Femur (tissue), 1 donor: ENCODE measurements at regions not wholly inside any gene's neighbourhood (a gene's known extent, or its start where the extent isn't known, plus 50 kb on each side); places are given as distances from the start of the nearest gene placed in this dataset.
"Not testable (repeated sequence)": the region's sequence is repeated elsewhere in the genome, so short reads cannot be mapped to it uniquely, and the experiment has no call there.

Experiments
- DNase-seq: peaks from one replicate; pipeline ENCODE4 v3.0.0-alpha.2; 2017

DNA sequence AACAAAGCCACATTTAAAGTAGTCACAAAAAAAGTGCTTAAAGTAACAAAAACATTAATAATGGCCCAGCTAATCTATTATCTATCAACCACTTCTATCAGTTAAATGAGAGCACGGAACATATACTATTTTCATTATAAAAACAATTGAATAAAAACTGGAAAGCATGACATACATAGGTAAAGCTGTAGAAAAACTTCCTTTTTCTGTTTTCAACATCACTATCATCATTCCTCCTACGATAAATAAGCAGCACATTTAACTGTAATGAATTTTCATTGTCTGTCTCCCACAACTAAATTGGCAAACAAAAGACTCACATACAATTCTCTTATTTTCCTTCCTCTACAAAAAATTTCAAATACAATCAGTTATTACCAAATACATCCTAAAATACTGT is 96.4 kb upstream of the DPH5 start:
- no peak for DNase-seq

DNA sequence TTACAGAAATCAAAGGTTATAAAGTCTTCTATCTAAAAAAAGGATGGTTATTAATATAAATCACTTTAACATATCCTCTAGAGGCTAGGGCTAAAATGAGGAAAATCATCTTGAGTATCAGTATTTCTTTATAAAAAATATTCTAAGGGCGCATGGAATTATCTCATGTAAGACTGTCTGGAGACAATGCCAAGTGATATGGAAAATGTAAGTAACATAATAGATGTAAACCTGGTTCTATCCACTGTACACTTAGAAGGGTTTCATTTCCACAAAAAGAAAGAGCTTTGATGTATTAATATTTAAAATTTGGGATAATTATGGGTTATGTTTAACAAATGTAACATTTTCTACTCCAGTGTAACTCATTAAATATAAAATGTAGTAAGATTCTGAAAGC is 95.9 kb upstream of the DPH5 start:
- no peak for DNase-seq

DNA sequence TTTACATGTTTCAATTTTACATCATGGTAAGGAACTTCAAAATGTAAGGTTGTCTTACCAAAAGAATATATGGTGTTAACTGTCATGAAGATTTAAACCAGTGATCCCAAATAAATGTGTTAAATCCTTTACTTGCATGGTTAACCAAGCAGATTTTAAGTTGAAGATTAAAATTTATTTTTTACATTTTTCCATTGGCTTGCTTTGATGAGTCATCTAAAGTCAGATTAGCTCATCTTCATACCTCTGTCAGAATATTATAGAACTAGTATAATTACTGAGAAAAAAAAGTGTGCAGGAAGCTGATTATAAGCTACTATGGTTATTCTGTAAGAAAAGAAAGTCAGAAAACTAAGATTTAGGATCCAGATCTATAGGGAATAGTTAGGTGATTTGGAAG is 95.3 kb upstream of the DPH5 start:
- DNase-seq: no peak

DNA sequence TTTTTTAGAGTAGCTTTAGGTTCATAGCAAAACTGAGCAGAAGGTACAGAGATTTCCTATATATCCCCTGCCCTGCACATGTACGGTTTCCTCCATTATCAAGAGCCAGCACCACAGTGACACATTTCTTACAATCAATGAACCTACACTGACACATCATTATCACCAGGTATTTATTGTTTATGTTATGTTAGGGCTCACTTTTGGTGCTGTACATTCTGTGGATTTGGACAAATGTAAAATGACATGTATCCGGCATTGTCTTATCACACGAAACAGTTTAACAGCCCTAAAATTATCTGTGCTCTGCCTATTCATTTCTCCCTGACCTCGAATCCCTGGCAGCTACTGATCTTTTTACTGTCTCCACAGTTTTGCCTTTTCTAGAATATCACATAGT is 93.7 kb upstream of the DPH5 start:
- DNase-seq: no peak

DNA sequence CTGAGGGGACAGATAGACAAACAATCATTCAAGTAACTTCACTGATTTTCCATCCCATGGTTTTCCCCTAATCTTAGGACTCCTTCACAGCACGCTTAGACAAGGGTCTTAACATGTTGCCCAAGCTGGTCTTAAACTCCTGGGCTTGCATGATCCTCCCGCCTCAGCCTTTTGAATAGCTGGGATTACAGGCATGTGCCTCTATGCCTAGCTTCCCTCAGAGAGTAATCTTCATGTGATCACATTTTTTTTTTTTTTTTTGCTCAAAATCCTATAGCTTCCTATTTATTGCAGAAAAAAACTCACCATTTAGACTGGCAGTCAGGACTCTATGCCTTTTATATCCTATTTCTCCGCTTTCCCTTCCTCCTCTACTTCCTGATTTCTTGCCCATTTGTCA is 90.4 kb upstream of the DPH5 start:
- DNase-seq: no peak

DNA sequence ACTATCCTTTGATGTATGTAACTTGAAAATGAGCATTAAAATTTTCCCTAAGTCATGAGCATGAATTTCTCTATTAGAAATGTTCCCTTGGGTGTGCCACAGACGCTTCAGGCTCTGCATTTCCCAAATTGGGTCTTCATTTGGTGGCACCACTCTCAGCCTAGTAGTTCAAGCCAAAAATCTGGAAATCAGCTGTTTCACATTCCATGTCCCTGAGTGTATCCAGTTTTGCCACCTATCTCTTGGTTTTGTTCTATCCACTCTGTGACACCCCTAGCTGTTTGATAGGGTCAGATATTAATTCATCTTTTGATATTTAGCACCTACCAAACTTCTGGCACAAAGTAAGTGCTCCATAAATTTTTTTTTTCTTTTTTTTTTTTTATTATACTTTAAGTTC is 89.5 kb upstream of the DPH5 start:
- DNase-seq: no peak

DNA sequence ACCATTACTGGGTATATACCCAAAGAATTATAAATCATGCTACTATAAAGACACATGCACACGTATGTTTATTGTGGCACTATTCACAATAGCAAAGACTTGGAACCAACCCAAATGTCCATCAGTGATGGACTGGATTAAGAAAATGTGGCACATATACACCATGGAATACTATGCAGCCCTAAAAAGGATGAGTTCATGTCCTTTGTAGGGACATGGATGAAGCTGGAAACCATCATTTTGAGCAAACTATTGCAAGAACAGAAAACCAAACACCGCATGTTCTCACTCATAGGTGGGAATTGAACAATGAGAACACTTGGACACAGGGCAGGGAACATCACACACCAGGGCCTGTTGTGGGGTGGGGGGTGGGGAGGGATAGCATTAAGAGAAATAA is 88.5 kb upstream of the DPH5 start:
- DNase-seq: not testable (repeated sequence)

DNA sequence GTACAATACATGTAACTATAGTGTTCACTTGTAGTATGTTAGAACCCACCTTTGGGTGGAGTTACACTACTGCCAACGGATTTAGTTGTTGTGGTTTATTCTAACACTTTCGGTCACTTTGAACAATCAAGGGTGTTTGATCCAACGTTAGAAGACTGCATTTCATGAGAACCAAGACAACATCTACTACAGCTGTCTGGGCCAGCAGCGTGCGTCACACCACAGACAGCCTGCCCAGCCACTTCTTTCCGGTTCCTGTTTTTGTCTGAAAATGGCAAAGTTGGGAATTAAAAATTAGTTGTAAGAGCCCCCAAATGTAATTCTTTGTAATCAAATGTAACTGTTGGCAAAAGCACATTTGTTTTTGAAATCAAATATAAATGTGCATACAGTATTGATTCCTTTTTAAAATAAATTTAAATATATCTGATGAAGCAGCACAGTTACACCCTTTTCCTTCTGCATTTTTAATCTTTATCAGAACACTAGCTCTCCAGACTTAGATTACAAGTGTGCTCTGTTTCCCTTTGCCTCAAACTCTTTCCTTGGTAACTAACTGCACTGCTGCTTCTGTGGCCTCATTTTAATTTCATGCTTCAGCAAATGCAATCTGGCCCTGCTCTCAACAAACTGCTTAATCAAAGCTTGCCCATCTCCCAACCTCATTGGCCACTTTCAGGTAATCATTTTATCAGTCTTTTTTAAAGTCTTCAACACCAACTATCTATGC is 86.6 kb upstream of the DPH5 start:
- DNase-seq: peak; percentile 39

DNA sequence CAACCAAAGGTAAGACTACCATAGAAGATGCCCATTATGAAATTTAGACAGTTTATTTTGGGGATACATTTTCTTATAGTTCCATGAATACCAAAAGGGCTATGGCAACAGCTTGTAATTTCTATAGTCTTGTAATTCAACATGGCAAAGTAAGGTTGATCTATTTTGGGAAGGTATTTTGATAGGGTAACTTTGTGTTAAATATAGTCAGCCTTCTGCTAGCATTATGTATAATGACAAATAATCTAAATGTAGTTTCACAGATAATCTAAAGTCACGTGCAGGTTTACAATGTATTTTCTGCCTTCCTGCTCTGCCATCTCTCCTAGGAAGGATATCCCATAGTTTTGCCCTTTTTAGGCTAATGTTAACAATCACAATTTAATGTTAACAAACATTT is 85.9 kb upstream of the DPH5 start:
- no peak for DNase-seq

DNA sequence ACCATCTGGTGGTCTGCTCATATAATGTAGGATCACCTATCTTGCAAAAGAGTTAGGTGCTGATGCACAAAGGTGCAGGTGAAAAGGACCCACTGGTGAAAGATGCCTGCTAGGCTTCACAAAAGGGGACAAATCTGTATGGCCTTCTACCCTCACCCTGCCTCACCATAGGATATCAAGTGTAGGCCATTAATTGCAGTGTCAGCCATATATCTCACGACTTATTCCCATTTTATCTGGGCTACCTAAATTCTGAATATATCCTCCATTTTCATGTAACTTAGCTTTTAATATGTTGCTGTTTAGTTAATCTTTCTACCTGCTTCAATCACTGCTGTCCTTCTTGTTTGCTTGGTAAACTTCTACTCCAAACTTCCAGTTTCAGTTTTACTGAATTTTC is 84.2 kb upstream of the DPH5 start:
- DNase-seq: no peak

DNA sequence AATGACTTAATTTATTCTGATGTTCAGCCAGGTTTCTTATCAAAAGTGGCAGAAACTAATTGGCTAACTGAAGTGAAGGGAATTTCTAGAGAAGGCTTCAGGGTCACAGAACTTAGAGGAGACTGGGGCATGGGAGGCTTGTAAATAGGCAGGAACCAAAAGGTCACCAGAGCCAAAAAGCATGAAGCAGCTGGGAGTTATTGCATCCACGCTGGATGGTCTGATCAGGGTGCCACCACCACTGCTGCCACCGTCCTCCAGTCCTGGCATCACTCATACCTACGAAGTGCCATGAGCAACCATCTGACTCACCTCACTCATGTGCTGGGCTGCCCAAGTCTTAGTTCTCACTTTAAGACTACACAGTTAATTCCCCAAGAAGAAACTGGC is 82.5 kb upstream of the DPH5 start:
- DNase-seq: no peak

DNA sequence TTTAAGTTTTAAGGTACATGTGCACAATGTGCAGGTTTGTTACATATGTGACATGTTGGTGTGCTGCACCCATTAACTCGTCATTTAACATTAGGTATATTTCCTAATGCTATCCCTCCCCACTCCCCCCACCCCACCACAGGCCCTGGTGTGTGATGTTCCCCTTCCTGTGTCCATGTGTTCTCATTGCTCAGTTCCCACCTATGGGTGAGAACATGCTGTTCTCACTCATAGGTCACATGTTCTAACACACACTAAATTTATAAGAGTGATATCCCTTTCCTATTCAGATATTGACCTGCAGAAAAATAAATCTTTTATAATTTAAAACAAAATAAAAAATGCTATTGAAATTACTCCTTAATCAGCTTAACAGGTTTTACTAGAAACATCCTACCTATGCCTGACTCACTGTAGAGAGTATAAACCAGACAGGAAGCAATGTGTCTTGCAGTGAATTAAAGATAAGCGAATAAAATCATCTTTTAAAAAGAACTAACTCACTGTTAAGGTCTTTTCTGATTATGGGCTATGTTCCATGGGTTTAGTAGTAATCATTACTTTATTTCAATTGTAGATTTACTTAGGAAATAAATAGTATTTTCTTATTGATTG is 82.0 kb upstream of the DPH5 start:
- no peak for DNase-seq

DNA sequence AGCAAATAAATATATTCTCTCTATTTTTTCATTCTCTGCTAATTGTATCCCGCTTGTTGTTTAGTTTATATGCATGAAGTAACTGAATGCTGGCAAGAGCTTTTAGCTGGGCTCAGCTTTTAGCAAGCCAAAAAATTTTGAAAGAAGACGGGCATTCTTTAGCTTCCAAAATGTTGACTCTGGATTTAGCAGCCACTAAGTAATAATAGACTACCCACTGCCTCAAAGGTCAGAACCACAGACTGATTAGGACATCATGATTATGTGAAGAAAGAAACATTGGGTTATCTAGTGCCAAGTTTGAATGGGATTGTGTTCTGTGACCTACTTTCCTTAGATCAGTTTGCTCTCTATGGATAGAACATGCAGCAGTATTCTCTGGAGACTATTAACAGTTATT is 80.3 kb upstream of the DPH5 start:
- DNase-seq: no peak

DNA sequence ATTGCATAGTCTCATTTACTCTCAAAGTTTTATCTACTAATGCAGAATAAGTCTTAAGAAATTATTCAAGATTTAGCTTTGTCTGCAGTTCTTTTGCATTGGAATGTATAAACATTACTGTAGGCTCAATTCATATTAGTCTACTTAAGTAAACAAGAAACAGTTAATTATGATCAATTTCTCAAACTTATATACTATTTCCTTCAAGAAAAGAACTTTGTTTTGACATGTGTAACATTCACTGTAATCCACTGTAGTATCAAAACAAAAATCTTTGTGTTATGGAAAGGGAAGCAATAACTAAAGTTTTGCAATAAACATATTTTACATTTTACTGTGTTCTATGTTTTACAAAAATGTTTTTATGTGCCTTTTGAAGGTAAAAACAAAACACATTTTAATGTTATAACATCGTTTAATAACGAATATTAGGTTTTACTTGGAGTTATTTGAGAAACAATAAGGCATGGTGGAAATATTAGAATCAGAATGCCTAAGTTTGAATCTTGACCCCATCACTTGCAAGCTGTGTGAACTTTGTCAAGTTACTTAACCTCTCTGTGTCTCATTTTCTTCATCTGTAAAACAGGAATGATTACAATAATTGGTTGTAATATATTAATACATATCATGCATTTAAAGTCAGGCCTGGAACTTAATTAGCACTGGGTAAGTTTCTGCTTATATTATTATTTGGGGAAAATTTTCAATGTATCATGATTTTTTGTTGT is 77.0 kb upstream of the DPH5 start:
- no peak for DNase-seq

DNA sequence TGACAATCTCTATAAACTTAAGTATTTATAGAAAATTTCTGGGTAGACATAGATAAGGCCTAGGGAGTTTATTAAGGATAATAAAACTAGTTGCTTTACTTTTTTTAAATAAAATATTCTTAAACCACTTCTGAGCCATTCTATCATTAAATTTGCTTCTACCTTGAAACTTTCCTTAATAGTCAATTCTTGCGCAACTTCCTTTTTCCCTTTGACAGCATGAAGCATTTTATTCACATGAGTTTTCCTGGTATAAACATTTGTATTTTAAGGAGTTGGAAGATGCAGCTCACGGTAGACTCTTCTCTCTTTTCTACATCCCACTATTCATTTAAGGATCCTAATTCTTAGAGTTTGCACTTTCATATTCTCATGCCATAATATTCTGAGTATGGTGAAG is 75.8 kb upstream of the DPH5 start:
- DNase-seq: no peak

DNA sequence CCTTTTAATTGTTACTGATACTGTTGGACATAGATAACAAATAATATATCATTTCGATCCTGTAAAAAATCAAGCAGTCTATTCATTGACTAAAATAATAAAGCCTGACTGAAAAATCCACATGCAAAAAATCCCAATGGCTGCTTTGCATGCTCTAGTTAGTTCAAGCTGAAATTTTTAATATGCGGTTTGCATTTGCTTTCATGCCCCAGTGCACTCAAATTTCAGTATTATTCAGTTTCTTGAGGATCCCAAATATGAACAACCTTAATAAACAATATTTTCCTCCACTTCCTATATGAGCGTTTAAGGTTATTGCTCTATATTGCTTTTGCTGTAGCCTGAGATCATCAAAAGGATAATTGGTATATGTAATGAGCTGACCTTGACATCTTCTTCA is 75.1 kb upstream of the DPH5 start:
- DNase-seq: no peak

DNA sequence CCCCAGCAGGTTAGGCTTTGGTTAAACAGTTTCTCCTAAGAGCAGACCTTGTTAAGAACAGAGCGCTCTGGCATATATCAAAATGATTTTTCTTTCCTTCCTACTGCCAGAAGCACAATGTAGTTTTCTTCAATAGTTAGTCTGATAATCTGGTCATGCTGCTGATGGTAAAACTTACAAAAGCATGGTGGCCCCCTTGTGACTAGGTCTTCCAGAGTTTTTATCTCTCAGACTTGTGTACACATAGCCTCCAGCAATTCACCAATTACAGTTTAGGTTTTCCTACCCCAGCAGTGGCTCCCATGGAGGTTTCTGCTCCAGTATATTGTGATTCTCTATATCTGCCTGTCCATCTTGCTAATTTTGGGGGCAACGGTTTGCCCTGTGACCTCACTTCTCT is 73.3 kb upstream of the DPH5 start:
- no peak for DNase-seq

DNA sequence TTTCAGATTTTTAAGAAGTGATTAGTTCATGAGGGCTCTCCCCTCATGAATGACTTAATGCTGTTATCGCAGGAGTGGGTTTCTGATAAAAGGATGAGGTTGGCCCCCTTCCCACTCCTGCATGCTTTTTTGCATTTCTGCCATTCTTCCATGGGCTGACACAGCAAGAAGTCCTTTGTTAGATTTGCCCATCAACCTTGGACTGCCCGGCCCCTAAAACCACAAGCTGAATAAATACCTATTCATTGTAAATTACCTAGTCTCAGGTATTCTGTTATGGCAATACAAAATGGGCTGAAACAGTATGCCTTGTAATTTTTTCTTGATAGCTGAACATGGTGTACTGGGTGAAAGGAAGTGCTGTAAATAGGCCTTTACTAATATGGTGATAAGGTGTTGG is 72.7 kb upstream of the DPH5 start:
- no peak for DNase-seq

DNA sequence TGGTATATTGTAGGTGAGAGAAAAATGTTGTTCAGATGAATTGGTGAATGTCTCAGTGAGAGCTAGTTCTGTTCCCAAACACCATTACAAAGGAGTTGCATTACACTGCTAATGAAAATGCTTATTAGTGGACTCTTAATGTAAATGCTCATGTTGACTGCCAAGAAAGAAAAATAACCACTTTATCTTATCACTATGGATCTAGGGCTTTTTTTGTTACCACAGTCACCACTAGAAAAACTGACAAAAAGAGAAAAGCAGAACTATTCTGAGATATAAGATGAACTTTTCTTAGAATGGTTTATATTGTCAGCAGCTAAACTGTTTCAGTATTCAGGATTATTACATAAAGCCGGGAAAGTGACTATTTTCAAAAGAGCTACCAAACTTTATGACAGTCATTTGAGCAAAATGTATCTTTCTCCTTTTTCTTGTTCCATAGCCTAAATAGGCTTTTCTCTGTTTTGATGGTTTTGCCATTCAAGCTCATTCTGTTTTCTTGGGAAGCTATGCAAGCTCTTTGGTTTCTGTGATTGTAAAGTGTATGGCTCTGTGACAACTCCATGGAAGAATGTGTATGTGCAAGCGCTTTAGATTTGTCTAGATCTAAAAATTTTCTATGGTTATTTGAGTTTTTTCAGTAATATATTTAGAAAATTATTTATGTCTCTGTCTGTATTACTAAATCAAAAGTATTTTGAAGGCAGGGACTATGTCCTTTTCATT is 64.2 kb upstream of the DPH5 start:
- no peak for DNase-seq

DNA sequence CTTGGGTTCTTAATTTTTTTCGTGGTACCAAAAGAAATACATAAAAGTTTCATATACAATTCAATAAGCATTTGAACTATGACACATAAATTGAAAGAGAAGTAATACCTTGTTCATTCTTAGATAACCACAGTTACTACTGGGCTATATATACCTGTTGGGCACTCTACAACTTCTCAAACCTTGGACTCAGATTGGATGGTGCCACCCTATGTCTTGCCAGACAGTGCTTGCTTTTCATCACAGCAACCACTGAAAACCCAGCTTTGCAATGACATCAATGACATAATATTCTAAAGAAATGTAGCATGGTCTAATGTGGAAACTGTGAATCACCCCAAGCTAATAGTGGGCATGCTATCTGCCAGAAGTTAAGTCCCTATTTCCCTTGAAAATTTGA is 62.8 kb upstream of the DPH5 start:
- DNase-seq: no peak

DNA sequence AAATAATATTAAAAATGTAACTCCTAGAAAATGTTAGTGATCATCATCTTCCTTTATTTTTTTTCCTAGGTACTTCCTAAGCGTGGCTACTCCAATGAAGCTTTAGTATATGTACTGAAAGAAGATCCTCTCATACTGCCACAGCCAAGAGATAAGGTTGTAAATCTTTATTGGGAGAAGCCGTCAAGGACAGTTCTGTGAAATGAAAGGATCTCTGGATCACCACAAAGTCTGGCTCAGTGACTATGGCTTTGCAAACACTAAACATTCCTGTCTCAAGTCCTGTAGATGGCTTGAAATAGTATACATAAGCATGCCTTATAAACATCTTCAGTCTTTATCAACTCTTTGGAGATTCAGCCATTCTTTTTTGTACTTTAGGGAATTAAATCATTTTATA is 61.2 kb upstream of the DPH5 start:
- DNase-seq: no peak

DNA sequence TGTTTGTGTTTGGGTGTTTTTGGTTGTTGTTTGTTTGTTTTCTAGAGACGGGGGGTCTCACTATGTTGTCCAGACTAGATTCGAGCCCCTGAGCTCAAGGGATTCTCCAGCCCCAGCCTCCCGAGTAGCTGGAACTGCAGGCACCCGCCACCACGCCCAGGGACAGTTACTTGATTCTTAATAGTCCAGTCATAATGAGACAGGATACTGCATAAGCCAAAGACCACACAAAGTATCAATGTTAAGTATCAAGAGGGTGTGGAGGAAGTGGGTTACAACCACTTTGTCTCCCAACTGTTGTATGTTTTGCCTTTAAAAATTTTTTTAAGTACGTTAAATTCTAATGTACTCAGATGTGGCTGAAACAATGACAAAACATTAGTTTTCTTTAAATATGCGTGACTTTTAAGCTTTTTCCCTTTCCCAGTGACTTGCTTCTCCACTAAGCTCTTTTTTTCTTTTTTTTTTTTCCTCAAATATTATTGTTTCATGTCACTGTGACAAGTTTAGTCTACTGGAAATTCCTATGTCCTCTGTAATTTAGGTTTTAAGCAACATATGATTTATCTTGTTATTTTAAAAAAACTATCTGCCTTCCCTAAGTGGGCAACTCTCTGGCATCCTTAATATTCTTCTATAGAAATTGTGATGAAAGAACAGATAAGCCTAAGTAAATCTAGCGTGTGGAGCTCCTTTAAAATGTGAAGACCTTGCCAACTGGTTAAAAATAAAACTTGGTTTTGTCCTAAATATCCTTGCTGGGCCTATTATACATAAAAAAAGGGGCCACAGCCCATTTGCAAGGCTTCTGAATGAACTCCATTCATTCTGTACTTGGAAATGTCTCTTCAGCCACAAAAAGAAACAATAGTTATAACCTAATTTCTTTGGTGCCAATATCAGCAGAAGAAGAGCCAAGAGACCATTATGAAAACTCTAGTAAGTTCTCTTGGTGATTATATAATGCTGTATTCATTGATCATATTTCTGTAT is 56.2 kb upstream of the DPH5 start:
- no peak for DNase-seq

DNA sequence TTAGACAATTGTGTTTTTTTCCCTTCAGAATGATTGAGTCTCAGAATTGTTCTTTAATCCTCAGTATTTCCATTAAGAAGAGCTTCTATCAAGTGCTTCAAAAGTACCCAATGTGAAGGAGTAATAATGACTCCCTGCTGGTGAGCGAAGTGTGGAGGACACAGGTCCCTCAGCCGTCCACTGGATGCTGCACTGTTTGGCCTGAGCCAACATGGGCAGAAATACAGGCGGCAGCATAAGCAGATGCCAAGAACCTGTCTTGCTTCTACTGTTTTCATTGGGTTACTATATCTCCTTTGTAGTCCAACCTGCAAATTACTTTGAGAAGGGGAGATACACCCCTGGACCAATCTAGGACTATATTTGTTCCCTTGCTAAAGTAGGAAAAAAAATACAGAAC is 55.3 kb upstream of the DPH5 start:
- DNase-seq: no peak
